Fibroblast of the aortic adventitia (primary cell): ENCODE measurements at regions not wholly inside any gene's neighbourhood (a gene's known extent, or its start where the extent isn't known, plus 50 kb on each side); places are given as distances from the start of the nearest gene placed in this dataset.

Source experiments
- DNase-seq: peaks from one replicate; pipeline ENCODE4 v3.0.0-alpha.2; 2010; ENCODE audit warnings: low read depth
- H3K4me3 ChIP-seq: 2 replicates; pipeline ENCODE4 v1.5.1; 2011; ENCODE audit warnings: low read depth, mild to moderate bottlenecking, control low read depth, low read length, moderate library complexity
- CTCF ChIP-seq: IDR thresholded peaks from 2 replicates; pipeline ENCODE4 v1.5.1; 2011; ENCODE audit warnings: mild to moderate bottlenecking, low read length, control low read depth, inconsistent platforms; ENCODE audit not compliant: insufficient read depth

- no peak for TF ChIP-seq CTCF
- H3K4me3 ChIP-seq = no peak overlapping the region
- DNase-seq = no peak
Observed at GRCh38 chr1:238830036-238830611, 556.2 kb upstream of the CHRM3 start.

- H3K4me3 ChIP-seq = no peak overlapping the region
- DNase-seq = no peak
Observed at GRCh38 chr1:238826891-238827290, 559.5 kb upstream of the CHRM3 start.

GRCh38 chr1:238823416-238823815 is 563.0 kb upstream of the CHRM3 start:
- no peak overlapping the region for H3K4me3 ChIP-seq
- DNase-seq = no peak
- no peak for TF ChIP-seq CTCF

More at GRCh38 chr1:238826891-238827290, 559.5 kb upstream of the CHRM3 start:
- TF ChIP-seq CTCF = no peak

GRCh38 chr1:238811211-238811879 is 575.0 kb upstream of the CHRM3 start:
- DNase-seq = peak; percentile 35
- H3K4me3 ChIP-seq = no peak overlapping the region
- no peak for TF ChIP-seq CTCF

- no peak for DNase-seq
- no peak for TF ChIP-seq CTCF
- H3K4me3 ChIP-seq = no peak overlapping the region
Observed at GRCh38 chr1:238790882-238791281, 595.5 kb upstream of the CHRM3 start.

GRCh38 chr1:238789916-238790667 is 596.3 kb upstream of the CHRM3 start:
- no peak for DNase-seq
- TF ChIP-seq CTCF = no peak
- H3K4me3 ChIP-seq = no peak overlapping the region
